ENCODE measurements at regions not wholly inside any gene's neighbourhood (a gene's known extent, or its start where the extent isn't known, plus 50 kb on each side); places are given as distances from the start of the nearest gene placed in this dataset.

- TF ChIP-seq ZNF274 (IDR thresholded peaks at IDR 0.05; ENCODE audit: low read depth, low read length) (no peak), YY1 (IDR thresholded peaks at IDR 0.05; ENCODE audit: insufficient read depth, insufficient read length) (no peak)
Observed at GRCh38 chr2:7633566-7634153, 716.4 kb downstream of the RNF144A start.

Measured in NT2/D1 (cell line).